HG03558 (cell line): ENCODE measurements at regions not wholly inside any gene's neighbourhood (a gene's known extent, or its start where the extent isn't known, plus 50 kb on each side); places are given as distances from the start of the nearest gene placed in this dataset.

Experiments
- ATAC-seq: cut with Tn5 transposase; IDR thresholded peaks from one replicate; pipeline ENCODE4 v1.9.1; 2021; ENCODE audit warnings: moderate number of reproducible peaks; ENCODE audit not compliant: unreplicated experiment; ENCODE audit errors: extremely low read depth

- no peak for ATAC-seq
Measured at GRCh38 chr3:30113906-30114305, 492.5 kb upstream of the TGFBR2 start.

GRCh38 chr3:30114918-30115317 is 491.5 kb upstream of the TGFBR2 start:
- ATAC-seq: no peak

GRCh38 chr3:30122359-30122758 is 484.0 kb upstream of the TGFBR2 start:
- no peak for ATAC-seq

GRCh38 chr3:30123224-30123623 is 483.2 kb upstream of the TGFBR2 start:
- ATAC-seq: no peak

GRCh38 chr3:30123755-30124154 is 482.6 kb upstream of the TGFBR2 start:
- no peak for ATAC-seq

- no peak for ATAC-seq
Measured at GRCh38 chr3:30124435-30125370, 481.7 kb upstream of the TGFBR2 start.

- ATAC-seq: no peak
Measured at GRCh38 chr3:30129765-30130164, 476.6 kb upstream of the TGFBR2 start.

- no peak for ATAC-seq
Measured at GRCh38 chr3:30130391-30130790, 476.0 kb upstream of the TGFBR2 start.

- no peak for ATAC-seq
Measured at GRCh38 chr3:30131191-30131590, 475.2 kb upstream of the TGFBR2 start.

- ATAC-seq: no peak
Measured at GRCh38 chr3:30135190-30135589, 471.2 kb upstream of the TGFBR2 start.

GRCh38 chr3:30139283-30139682 is 467.1 kb upstream of the TGFBR2 start:
- no peak for ATAC-seq

- no peak for ATAC-seq
Measured at GRCh38 chr3:30140356-30141075, 465.9 kb upstream of the TGFBR2 start.

GRCh38 chr3:30141178-30141581 is 465.2 kb upstream of the TGFBR2 start:
- no peak for ATAC-seq

- ATAC-seq: no peak
Measured at GRCh38 chr3:30141927-30142326, 464.5 kb upstream of the TGFBR2 start.

GRCh38 chr3:30142946-30143345 is 463.5 kb upstream of the TGFBR2 start:
- ATAC-seq: no peak

- no peak for ATAC-seq
Measured at GRCh38 chr3:30145281-30145680, 461.1 kb upstream of the TGFBR2 start.

- no peak for ATAC-seq
Measured at GRCh38 chr3:30146978-30147377, 459.4 kb upstream of the TGFBR2 start.

GRCh38 chr3:30154853-30155252 is 451.5 kb upstream of the TGFBR2 start:
- no peak for ATAC-seq

- no peak for ATAC-seq
Measured at GRCh38 chr3:30155755-30156154, 450.6 kb upstream of the TGFBR2 start.

- no peak for ATAC-seq
Measured at GRCh38 chr3:30156586-30157498, 449.6 kb upstream of the TGFBR2 start.
